ENCODE measurements at regions not wholly inside any gene's neighbourhood (a gene's known extent, or its start where the extent isn't known, plus 50 kb on each side); places are given as distances from the start of the nearest gene placed in this dataset.

GRCh38 chr6:19377722-19378121 lies 459.4 kb upstream of the ID4 start:
- no peak for TF ChIP-seq CTCF (IDR thresholded peaks at IDR 0.05; ENCODE audit: low read depth, low read length)
- in situ Hi-C loops (cut with HindIII; ENCODE audit: low sequenced_read_pairs): no loop called here
- H3K4me3 ChIP-seq (ENCODE audit: low read depth, low read length): no peak overlapping the region
- DNase-seq (ENCODE audit: low read depth, low spot score): no peak

DNA sequence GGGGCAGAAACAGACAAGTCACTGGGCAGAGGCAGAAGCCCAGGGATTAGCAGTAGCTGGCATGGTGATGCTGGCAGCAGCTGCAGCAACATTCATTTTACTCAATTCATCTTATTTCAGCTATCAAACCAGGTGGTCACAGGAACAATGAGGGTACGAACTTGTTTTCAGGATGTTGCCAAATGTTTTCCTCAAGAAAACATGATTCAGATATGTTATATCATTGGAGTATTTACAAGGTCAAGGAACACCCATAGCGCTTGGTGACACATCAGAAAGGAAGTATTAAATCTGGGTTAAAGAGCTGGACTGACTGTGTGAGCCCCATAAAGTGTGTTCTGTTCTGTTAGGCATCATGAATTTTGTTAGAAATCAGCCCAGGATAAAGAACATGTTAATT lies 456.9 kb upstream of the ID4 start:
- TF ChIP-seq CTCF (IDR thresholded peaks at IDR 0.05; ENCODE audit: low read depth, low read length): no peak
- H3K4me3 ChIP-seq (ENCODE audit: low read depth, low read length): no peak overlapping the region
- peak; percentile 36 for DNase-seq (ENCODE audit: low read depth, low spot score)
- in situ Hi-C loops (cut with HindIII; ENCODE audit: low sequenced_read_pairs): no loop called here

DNA sequence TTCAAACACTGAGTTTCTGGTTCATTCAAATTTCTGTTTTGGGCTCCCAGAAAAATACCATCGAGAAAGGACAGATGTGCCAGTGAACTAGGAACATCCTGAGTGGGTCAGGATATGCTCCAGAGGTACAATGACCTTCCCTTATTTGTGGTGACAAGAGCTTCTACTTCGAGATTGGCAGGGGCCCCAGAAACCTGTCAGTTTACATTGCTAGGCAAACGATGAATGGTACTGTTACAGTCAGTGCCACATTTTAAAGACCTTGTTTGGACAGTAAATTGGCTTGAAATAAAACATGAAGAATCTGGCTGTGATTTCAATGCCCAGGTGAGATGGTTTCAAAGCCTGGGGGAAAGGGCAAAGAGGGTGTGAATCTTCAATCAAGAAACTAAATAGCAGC lies 454.5 kb upstream of the ID4 start:
- no peak for DNase-seq (ENCODE audit: low read depth, low spot score)
- no peak for TF ChIP-seq CTCF (IDR thresholded peaks at IDR 0.05; ENCODE audit: low read depth, low read length)
- in situ Hi-C loops (cut with HindIII; ENCODE audit: low sequenced_read_pairs): no loop called here
- no peak overlapping the region for H3K4me3 ChIP-seq (ENCODE audit: low read depth, low read length)

DNA sequence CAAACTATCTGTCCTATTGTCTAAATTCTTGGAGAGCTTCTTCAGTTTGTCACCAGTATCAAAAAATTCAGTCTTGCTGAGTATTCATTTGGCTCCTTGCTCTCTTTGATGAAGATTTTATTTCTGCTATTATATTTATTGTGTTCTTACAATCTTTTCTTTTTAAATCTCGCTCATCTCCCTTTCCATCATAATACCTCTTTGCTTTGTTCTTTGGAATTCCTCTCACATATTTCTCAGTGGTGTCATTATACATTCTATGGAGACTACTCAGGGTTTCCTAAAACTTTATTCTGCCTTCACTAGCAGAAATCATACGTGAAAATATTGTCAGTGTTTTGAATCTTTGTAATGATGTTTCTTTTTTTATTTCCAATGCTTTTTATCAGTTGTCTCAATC lies 445.2 kb upstream of the ID4 start:
- in situ Hi-C loops (cut with HindIII; ENCODE audit: low sequenced_read_pairs): no loop called here
- no peak for DNase-seq (ENCODE audit: low read depth, low spot score)
- no peak for TF ChIP-seq CTCF (IDR thresholded peaks at IDR 0.05; ENCODE audit: low read depth, low read length)
- H3K4me3 ChIP-seq (ENCODE audit: low read depth, low read length): no peak overlapping the region

GRCh38 chr6:19394051-19394450 lies 443.1 kb upstream of the ID4 start:
- DNase-seq (ENCODE audit: low read depth, low spot score): no peak
- in situ Hi-C loops (cut with HindIII; ENCODE audit: low sequenced_read_pairs): no loop called here
- no peak for TF ChIP-seq CTCF (IDR thresholded peaks at IDR 0.05; ENCODE audit: low read depth, low read length)
- no peak overlapping the region for H3K4me3 ChIP-seq (ENCODE audit: low read depth, low read length)

DNA sequence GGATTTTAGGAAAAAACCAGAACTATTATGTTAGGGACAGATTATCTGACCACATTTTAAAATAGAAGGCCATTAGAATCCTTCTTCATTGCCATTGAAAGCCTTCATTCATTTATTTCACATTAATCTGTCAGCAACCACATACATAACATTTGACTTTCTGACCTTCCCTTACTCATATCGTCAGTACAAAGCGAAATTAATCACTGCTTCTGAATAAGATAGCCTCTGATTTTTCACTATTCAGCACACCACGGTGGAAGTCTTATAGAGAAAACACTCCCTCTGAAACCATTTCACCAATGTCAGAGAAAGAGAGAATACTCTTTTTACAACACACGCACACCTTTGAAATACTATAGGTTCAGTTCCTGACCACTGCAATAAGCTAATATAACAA lies 442.5 kb upstream of the ID4 start:
- in situ Hi-C loops (cut with HindIII; ENCODE audit: low sequenced_read_pairs): no loop called here
- DNase-seq (ENCODE audit: low read depth, low spot score): no peak
- no peak for TF ChIP-seq CTCF (IDR thresholded peaks at IDR 0.05; ENCODE audit: low read depth, low read length)

DNA sequence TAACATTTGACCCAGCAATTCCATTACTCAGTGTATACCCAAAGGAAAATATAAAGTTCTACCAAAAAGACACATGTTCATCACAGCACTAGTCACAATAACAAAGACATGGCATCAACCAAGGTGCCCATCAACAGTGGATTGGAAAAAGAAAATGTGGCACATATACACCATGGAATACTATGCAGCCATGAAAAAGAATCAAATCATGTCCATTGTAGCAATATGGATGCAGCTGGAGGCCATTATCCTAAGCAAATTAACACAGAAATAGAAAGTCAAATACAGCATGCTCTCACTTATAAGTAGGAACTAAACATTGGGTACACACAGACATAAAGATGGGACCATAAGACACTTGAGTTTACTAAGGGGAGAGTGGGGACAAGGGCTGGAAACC lies 441.9 kb upstream of the ID4 start:
- H3K4me3 ChIP-seq (ENCODE audit: low read depth, low read length): no peak overlapping the region
- TF ChIP-seq CTCF (IDR thresholded peaks at IDR 0.05; ENCODE audit: low read depth, low read length): no peak
- DNase-seq (ENCODE audit: low read depth, low spot score): no peak
- in situ Hi-C loops (cut with HindIII; ENCODE audit: low sequenced_read_pairs): no loop called here

More for the DNA sequence above, 442.5 kb upstream of the ID4 start:
- H3K4me3 ChIP-seq (ENCODE audit: low read depth, low read length): no peak overlapping the region

Measured in astrocyte of the spinal cord (primary cell).